Osteocyte (in vitro differentiated cells): ENCODE measurements at regions not wholly inside any gene's neighbourhood (a gene's known extent, or its start where the extent isn't known, plus 50 kb on each side); places are given as distances from the start of the nearest gene placed in this dataset.

Experiments
- DNase-seq: peaks from one replicate; pipeline ENCODE4 v3.0.0; 2021; ENCODE audit warnings: mixed read lengths; ENCODE audit not compliant: unreplicated experiment; ENCODE audit errors: extremely low spot score
- H3K27ac Mint-ChIP-seq: one replicate; pipeline ENCODE4 v1.8.0; 2021; ENCODE audit warnings: mild to moderate bottlenecking, mixed read lengths; ENCODE audit not compliant: unreplicated experiment
- H3K27me3 Mint-ChIP-seq: one replicate; pipeline ENCODE4 v1.8.0; 2021; ENCODE audit warnings: mixed read lengths; ENCODE audit not compliant: unreplicated experiment
- H3K36me3 Mint-ChIP-seq: one replicate; pipeline ENCODE4 v1.8.0; 2021; ENCODE audit warnings: mixed read lengths; ENCODE audit not compliant: unreplicated experiment
- H3K4me1 Mint-ChIP-seq: one replicate; pipeline ENCODE4 v1.8.0; 2021; ENCODE audit warnings: mixed read lengths; ENCODE audit not compliant: unreplicated experiment
- H3K4me3 Mint-ChIP-seq: one replicate; pipeline ENCODE4 v1.8.0; 2021; ENCODE audit warnings: mild to moderate bottlenecking, moderate library complexity, mixed read lengths; ENCODE audit not compliant: unreplicated experiment
- H3K9me3 Mint-ChIP-seq: one replicate; pipeline ENCODE4 v1.8.0; 2021; ENCODE audit warnings: mixed read lengths; ENCODE audit not compliant: unreplicated experiment
- TF ChIP-seq, protein P1 (sequence below): fragments of 200-600 bp; sonication (generic); IDR thresholded peaks from 2 replicates; pipeline ENCODE4 v1.5.0; 2021; ENCODE audit warnings: antibody characterized with exemption, mild to moderate bottlenecking, moderate library complexity

DNA sequence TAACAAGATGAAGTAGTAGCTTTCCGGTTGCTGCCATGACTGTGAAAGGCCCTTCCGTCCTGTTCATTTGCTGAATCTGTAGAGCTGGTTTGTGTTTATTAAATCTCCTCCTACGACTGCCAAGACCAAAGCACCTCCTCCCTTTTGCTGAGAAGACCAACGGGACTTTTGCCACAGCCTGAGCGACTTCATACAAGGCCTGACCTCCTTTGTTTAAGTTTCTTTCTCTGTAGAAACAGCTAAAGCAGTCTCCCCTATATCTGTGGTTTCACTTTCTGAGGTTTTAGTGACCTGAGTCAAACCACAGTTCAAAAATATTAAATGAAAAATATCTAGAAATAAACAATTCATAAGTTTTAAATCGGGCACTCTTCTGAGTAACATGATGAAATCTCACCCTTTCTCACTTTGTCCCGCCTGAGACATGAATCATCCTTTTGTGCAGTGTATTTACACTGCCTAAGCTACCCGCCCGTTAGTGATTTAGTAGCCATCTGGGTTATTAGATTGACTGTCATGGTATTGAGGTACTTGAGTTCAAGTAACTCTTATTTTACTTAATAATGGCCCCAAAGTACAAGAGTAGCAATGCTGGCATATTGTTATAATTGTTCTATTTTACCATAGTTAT lies 119.1 kb upstream of the LRRC4C start:
- H3K27ac Mint-ChIP-seq, result no peak overlapping the region

DNA sequence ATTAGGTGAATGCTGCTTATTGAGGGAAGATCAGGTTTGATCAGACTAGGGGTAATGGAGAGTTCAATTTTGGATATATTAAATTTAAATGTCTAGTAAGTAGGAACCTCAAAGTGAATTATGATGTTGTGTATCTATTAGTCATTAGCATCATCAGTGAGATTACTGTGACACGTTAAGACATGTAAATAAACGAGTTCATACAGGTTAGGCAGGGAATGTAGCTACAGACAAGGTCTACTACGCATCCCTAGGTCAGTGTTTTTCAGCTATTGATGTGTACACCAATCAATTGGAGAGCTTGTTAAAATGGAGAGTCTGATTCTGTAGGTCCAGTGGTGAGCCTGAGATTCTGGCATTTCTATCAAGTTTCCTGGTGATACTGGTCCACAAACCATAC lies 120.1 kb upstream of the LRRC4C start:
- Mint-ChIP-seq H3K27ac (no peak overlapping the region), H3K27me3 (no peaks in the 10 kb centered on the region), H3K36me3 (no peaks in the 10 kb centered on the region), H3K9me3 (peaks cover 27% of the 10 kb centered on the region), H3K4me3 (no peak overlapping the region), H3K4me1 (no peaks in the 10 kb centered on the region)
- TF ChIP-seq, protein P1, sequence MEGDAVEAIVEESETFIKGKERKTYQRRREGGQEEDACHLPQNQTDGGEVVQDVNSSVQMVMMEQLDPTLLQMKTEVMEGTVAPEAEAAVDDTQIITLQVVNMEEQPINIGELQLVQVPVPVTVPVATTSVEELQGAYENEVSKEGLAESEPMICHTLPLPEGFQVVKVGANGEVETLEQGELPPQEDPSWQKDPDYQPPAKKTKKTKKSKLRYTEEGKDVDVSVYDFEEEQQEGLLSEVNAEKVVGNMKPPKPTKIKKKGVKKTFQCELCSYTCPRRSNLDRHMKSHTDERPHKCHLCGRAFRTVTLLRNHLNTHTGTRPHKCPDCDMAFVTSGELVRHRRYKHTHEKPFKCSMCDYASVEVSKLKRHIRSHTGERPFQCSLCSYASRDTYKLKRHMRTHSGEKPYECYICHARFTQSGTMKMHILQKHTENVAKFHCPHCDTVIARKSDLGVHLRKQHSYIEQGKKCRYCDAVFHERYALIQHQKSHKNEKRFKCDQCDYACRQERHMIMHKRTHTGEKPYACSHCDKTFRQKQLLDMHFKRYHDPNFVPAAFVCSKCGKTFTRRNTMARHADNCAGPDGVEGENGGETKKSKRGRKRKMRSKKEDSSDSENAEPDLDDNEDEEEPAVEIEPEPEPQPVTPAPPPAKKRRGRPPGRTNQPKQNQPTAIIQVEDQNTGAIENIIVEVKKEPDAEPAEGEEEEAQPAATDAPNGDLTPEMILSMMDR, result no peak
- DNase-seq, result no peak

More for the DNA sequence above, 119.1 kb upstream of the LRRC4C start:
- TF ChIP-seq, protein P1, result no peak
- Mint-ChIP-seq H3K9me3 (peaks cover 18% of the 10 kb centered on the region), H3K4me3 (no peak overlapping the region), H3K27me3 (no peaks in the 10 kb centered on the region), H3K36me3 (no peaks in the 10 kb centered on the region), H3K4me1 (no peaks in the 10 kb centered on the region)
- no peak for DNase-seq

DNA sequence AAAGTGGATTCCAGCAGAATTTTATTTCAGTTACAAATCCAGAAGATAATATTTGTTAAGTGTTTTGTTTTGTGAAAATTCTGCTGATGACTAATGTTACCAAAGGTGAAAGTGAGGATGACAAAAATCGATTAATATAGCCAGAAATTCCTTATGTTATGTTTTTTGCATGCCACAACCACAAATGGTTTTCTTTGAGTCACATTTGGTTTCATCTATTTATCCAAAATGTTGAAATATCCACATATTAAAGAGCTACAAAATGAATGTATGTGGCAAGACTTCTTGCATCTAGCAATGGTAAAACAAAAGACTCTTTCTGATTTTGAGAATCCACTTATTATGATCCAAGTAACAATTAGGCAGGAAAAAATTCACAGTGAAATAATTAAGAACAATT lies 150.1 kb upstream of the LRRC4C start:
- Mint-ChIP-seq H3K4me3 (no peak overlapping the region), H3K27me3 (no peaks in the 10 kb centered on the region), H3K27ac (no peak overlapping the region), H3K36me3 (no peaks in the 10 kb centered on the region), H3K9me3 (peaks cover 62% of the 10 kb centered on the region), H3K4me1 (no peaks in the 10 kb centered on the region)
- no peak for DNase-seq
- TF ChIP-seq, protein P1, result no peak

DNA sequence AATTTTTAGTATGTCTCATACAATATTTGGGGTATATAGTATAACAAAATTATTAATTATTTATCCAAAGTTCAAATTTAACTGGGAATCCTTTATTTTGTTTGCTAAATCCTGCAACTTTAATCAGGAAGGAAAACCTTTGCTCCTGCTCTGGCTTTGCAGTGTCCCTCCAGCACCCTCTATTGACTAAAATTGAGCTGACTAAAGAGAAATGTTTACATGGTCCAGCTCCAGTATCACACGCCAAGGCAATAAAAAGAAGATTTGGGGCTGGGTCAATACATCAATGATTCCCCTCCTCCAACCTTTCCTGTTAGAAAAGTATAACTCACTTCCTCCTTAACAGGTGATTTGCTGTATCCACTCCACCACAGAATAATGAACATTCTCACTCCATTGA lies 153.0 kb upstream of the LRRC4C start:
- Mint-ChIP-seq H3K4me1 (no peaks in the 10 kb centered on the region), H3K9me3 (peaks cover 62% of the 10 kb centered on the region), H3K36me3 (no peaks in the 10 kb centered on the region), H3K4me3 (no peak overlapping the region), H3K27ac (no peak overlapping the region), H3K27me3 (no peaks in the 10 kb centered on the region)
- TF ChIP-seq, protein P1, result no peak
- no peak for DNase-seq

DNA sequence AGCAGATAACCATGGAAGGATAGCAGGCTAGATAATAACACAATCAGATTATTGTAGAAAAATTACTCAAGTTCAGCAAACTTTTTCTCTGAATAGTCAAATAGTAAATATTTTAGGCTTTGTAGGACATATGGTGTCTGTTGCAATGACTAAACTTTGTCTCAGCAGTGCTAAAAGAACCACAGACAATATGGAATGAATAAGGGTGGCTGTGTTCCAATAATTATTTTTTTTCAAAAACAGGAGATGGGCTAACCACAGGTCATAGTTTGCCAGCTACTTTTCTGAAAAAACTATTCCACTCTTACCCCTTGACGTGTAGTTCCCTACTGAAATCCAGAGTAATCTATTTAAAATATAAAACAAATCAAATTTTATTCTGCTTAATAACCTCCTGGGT lies 153.9 kb upstream of the LRRC4C start:
- Mint-ChIP-seq H3K36me3 (no peaks in the 10 kb centered on the region), H3K4me3 (no peak overlapping the region)

More for the DNA sequence above, 153.9 kb upstream of the LRRC4C start:
- DNase-seq, result no peak
- Mint-ChIP-seq H3K27me3 (no peaks in the 10 kb centered on the region), H3K4me1 (no peaks in the 10 kb centered on the region), H3K27ac (no peak overlapping the region), H3K9me3 (peaks cover 58% of the 10 kb centered on the region)
- TF ChIP-seq, protein P1, result no peak
